Activated T-cell treated with anti-CD3 and anti-CD28 coated beads for 24 hours (primary cell): ENCODE measurements at regions not wholly inside any gene's neighbourhood (a gene's known extent, or its start where the extent isn't known, plus 50 kb on each side); places are given as distances from the start of the nearest gene placed in this dataset.

Source experiments
- DNase-seq: peaks from one replicate; pipeline ENCODE4 v3.0.0-alpha.2; 2020; ENCODE audit warnings: low read depth

- DNase-seq: no peak
Measured at GRCh38 chr1:14531519-14531918, 67.0 kb upstream of the KAZN start.

- DNase-seq: no peak
Measured at GRCh38 chr1:14535619-14536355, 62.7 kb upstream of the KAZN start.

- DNase-seq: no peak
Measured at GRCh38 chr1:14538335-14538734, 60.1 kb upstream of the KAZN start.

GRCh38 chr1:14539309-14539708 lies 59.2 kb upstream of the KAZN start:
- no peak for DNase-seq

- DNase-seq: no peak
Measured at GRCh38 chr1:14539953-14540563, 58.4 kb upstream of the KAZN start.

- DNase-seq: no peak
Measured at GRCh38 chr1:14541348-14541747, 57.1 kb upstream of the KAZN start.

- no peak for DNase-seq
Measured at GRCh38 chr1:14543191-14543840, 55.2 kb upstream of the KAZN start.

- DNase-seq: no peak
Measured at GRCh38 chr1:14544319-14544718, 54.2 kb upstream of the KAZN start.

- no peak for DNase-seq
Measured at GRCh38 chr1:14545422-14546025, 53.0 kb upstream of the KAZN start.

GRCh38 chr1:14546416-14546815 lies 52.1 kb upstream of the KAZN start:
- no peak for DNase-seq
